GM18508 (cell line): ENCODE measurements at regions not wholly inside any gene's neighbourhood (a gene's known extent, or its start where the extent isn't known, plus 50 kb on each side); places are given as distances from the start of the nearest gene placed in this dataset.
"Not testable (repeated sequence)": the region's sequence is repeated elsewhere in the genome, so short reads cannot be mapped to it uniquely, and the experiment has no call there.

Experiments
- ATAC-seq: cut with Tn5 transposase; IDR thresholded peaks from one replicate; pipeline ENCODE4 v1.9.1; 2021; ENCODE audit warnings: moderate number of reproducible peaks; ENCODE audit not compliant: insufficient read depth, unreplicated experiment

DNA sequence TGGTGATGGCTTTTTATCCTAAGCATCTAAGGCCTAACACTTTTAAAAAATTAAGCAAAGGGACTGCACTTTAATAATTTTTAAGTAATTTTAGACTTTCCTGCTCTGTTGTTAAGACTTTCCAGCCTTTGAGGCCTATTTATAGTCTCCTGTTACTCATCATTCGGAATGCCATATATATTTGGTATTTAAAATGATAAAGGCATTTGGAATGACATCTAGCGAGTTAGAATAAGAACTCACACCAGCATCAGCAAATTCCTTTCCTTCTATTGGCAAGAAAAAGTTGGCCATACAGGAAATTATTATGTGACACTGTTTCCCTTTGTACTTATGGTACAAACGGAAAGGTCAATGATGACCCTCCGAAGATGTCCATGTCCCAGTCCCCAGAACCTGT, 88.1 kb upstream of the STMND1 start:
- no peak for ATAC-seq

DNA sequence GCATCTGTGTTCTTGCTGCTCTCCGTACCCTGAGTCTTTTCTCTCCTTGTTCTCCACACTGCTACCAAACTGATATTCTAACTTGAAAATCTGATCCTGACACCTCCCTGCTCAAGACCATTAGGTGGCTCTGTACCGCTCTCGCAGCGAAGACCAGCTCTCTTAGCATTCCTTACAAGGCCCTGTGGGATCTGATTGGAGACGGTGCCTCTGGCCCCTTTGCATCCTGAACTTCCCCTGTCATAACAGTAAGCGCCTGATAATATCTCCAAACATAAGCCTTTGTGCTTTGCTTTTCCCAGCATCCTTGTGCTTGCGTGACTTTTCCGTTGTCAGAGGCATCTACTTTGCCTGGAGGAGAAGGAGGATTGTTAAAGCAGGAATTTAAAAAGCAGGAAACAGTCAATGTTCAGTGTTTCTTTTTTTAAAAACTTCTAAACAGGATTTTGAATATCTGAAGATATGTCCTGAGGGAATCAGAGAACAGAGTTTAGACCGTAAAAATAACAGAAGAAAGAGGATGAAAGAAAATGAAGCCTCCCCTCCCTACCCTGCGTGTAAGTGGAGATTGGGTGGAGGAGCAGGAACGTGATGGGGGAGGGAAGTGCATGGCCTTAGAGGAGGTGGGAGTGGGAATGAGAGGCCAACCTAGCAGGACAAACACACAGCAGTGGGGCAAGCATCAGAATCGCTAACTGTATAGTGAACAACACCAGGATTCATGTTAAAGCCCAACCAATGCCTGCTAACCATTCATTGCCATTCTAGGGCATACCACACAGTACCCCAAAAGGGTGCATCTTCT, 89.2 kb upstream of the STMND1 start:
- ATAC-seq, result no peak

DNA sequence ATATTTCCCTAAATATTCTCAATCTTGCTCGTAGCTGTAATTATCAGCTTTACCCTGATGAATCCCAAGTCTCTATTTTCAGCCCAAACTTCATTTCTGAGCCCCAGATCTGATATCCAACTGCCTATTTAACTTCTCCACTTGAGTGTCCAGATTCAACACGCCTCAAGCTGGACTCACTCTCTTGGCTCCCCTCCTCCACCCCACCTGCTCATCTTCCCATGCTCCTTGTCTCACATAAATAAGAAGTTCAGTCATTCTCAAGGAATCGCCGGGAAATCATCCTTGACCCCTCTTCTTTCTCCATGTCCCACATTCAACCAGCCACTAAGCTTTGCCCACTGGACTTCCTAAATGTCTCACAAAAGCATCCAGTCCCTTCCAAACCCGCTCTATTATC, 89.9 kb upstream of the STMND1 start:
- no peak for ATAC-seq

DNA sequence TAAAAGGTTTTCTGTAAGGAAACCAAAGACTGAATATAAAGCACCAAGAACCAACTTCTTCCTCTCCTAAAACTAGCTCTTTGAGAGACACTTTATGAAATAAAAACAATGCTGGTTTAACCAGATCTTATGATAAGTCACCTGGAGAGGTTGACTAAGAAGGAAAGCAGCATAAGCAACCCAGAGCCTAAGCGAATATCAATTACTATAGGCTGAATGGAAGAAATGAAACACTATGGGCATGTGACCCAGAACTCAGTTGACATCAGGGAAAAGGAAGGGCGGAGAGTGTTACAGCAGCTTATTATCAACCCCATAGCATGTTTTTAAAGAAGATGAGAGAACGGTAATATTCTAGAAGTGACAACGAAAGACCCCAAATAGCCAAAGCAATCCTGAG, 94.1 kb upstream of the STMND1 start:
- no peak for ATAC-seq

- ATAC-seq, result no peak
These were observed 95.3 kb upstream of the STMND1 start for GRCh38 chr6:17006543-17006942.

GRCh38 chr6:17004269-17004668, 97.6 kb upstream of the STMND1 start:
- ATAC-seq, result no peak

- no peak for ATAC-seq
These were observed 99.7 kb upstream of the STMND1 start for GRCh38 chr6:17002123-17002522.

DNA sequence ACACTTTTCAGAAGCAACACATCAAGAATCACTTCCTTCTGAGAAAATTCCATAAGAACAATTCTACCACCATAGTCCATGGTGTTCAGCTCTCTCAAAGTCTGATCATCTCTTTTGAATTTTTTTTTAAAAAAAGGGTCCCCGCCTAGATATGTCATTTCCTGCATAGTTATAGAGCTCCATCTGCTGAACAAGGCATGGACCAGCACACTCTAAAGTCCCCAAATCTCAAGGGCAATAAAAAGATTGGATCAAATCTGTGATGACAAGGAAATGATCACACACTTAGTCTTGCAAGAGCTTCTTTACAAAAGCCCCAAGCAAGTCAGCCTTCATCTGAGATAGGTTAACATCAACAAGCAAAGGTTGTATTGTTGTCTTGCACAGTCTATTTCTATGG, 100.7 kb upstream of the STMND1 start:
- no peak for ATAC-seq

GRCh38 chr6:16999491-17000436, 102.1 kb upstream of the STMND1 start:
- no peak for ATAC-seq

DNA sequence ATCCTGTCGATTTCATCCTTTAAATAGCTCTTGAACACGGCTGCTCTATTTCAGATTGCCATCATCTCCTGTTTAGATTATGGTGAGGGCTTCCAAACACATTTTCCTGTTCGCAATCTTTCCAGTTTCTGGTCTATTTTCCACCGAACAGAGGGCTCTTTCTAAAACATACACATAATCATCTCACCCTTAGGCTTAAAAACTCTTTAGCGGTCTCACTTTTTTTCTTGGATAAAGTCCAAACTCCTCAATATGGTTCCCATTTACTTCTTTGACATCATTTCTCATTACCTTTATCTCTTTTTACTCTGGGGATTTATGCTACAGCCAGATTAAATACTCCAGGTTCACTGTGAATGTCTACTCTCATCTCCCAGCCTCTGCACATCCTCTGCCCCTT, 103.4 kb upstream of the STMND1 start:
- ATAC-seq, result no peak

DNA sequence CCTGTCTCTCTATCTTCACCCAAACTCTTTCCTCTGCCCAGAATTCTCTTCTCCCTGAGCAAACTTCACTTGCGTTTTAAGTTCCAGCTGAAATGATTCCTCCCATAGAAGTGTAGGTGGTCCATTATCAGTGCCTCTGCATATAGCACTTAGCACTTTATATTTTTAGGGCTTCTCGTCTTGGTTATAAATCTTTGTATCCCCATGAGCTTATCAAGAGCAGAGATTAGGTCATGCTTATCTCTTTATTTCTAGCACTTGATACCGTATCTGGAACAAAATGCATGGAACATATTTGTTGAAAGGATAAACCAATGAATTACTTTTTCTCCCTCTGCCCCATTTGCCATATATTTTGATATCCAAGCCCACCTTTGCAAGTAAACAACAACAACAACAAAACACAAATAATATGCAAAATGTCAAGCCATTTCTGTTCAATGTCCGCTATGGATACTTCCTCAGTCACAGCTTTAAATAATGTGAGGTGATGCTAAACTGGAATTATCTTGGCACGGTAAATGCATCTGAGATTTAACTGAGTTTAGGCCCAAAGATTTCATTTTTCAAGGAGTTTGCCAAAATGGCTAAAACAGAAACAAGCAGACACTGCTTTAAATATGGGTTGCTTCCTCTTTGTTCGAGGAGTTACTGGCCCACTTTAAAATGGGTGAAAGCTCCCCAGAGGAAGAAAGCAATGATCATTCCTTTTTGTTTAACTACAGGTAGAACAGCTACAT, 106.2 kb upstream of the STMND1 start:
- ATAC-seq, result no peak

- ATAC-seq, result no peak
These were observed 108.5 kb upstream of the STMND1 start for GRCh38 chr6:16993396-16993795.

DNA sequence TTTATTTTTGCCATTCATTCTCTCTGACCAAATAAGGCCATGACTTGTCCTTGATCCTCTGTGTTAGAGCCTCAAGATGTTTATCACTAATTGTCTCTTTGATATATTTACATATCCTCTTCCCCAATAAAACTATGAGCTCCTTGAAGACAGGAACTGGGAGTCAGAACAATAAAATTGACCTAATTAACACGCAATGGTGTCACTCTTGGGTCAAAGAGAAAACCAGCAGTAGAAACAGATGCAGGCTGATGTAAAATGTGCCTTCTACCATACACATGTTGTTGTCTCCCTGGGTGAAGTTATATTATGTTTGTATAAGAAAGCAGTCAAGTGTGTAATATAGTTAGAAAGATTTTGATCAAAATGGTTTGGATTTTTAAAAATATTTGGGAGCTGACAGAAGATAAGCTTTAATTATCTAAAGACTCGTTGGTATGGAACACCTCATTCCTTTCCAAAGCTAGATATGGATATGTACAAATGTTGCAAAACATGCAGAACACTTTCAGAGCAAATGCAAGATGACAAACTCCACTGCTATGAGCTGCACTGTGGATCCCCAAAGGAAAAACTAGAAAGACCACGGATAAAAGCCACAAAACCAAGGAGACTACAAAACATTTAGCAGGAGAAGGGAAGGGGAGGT, 109.7 kb upstream of the STMND1 start:
- no peak for ATAC-seq

GRCh38 chr6:16989976-16990375, 111.9 kb upstream of the STMND1 start:
- ATAC-seq, result not testable (repeated sequence)

DNA sequence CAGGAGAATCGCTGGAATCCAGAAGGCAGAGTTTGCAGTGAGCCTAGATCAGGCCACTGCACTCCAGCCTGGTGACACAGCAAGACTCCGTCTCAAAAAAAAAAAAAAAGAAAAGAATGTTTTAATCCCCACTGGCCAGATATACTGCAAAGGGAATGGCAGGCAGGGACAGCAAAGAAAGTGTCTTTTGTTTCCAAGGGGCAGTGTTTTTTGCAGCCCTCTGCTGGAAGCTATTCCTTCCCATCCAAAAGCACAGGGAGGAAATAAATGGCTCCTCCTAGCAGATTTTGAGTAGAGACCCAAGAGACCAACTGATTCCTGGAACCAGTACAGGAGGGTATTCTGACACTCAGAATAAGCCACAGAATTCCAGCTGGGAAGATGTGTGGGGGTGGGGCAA, 112.5 kb upstream of the STMND1 start:
- no peak for ATAC-seq

DNA sequence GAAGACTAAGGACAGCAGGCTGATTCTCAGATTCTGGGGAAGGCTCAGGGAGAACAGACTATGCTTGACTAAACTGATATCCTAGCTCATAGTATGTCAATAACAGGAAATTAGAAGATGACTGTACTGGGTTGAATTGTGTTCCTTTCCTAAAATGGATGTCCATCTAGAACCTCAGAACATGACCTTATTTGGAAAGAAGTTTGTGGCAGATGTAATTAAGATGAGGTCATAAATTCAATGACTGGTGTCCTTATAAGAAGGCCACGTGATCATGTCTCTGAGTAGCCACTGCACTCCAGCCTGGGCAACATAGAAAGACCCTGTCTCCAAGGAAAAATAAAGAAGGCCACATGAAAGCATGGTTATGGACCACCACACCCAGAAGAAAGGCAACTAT, 113.9 kb upstream of the STMND1 start:
- ATAC-seq, result no peak

DNA sequence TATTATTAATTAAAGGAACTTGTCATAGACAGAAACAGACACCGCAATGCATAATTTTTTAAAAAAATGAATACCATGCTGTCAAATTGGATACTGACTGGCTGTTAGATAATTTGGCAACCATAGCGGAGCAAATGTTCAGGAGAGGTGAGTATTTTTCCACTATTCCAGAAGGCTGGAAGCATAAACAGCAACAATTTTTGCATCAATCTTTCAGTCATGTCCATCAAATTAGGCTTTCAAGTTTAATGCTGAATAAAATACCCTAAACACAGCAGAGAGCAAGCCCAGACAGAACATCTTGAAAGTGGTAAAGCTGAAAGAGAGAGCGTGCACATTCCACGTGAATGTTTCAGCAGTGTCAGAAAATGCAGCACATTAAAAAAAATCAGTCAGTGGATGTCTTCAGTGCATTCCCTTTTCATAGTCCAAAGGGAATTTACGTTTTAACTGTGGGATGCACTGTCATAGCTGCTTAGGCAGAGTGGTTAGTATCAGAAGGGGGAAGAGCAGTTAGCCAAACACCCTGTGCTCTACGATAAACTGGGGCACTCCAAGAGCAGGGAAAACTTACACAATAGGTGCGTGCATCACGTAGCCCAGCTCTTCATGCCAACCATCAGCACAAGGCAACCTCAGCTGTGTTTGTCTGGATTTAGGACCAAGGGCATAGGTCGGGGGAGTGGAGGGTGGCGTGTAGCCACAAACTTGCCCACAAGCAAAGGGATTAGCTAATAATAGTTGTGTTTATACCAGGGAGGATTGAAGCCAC, 116.2 kb upstream of the STMND1 start:
- no peak for ATAC-seq

- ATAC-seq, result no peak
These were observed 119.0 kb upstream of the STMND1 start for GRCh38 chr6:16982807-16983206.

- ATAC-seq, result no peak
These were observed 122.0 kb upstream of the STMND1 start for GRCh38 chr6:16979677-16980370.
